Tibial artery (tissue), 4 donors: ENCODE measurements at regions not wholly inside any gene's neighbourhood (a gene's known extent, or its start where the extent isn't known, plus 50 kb on each side); places are given as distances from the start of the nearest gene placed in this dataset.

Experiments used
- DNase-seq, 2 donors: peaks; one replicate each; pipeline ENCODE4 v3.0.0-alpha.2; 2019
- H3K27ac ChIP-seq, 2 donors: fragments of 200-600 bp; sonication (generic) in 1 of 2; 1 replicate in 1 of 2; 2 replicates in 1 of 2; pipeline ENCODE4 v1.5.1; 2018 to 2019; ENCODE audit warnings: mild to moderate bottlenecking in 1 of 2
- H3K27me3 ChIP-seq, 2 donors: fragments of 200-600 bp; sonication (generic) in 1 of 2; one replicate each; pipeline versions ENCODE4 v1.5.1 to v1.6.0; 2016 to 2019
- H3K36me3 ChIP-seq, 3 donors: fragments of 200-600 bp; sonication (generic) in 2 of 3; one replicate each; pipeline ENCODE4 v1.5.1; 2016 to 2019; ENCODE audit warnings: mild to moderate bottlenecking in 2 of 3
- H3K4me1 ChIP-seq, 4 donors: fragments of 200-600 bp; sonication (generic) in 2 of 4; 1 replicate in 3 of 4; 2 replicates in 1 of 4; pipeline ENCODE4 v1.5.1; 2016 to 2019
- H3K4me3 ChIP-seq, 2 donors: fragments of 200-600 bp; sonication (generic) in 1 of 2; 1 replicate in 1 of 2; 2 replicates in 1 of 2; pipeline ENCODE4 v1.5.1; 2018 to 2019; ENCODE audit warnings: mild to moderate bottlenecking in 2 of 2
- H3K9me3 ChIP-seq, 3 donors: fragments of 200-600 bp; sonication (generic) in 1 of 3; one replicate each; pipeline ENCODE4 v1.5.1; 2016 to 2019
- intact Hi-C: fragments of 100-400 bp; cut with DNase I; formaldehyde crosslinking; loops from one replicate; pipeline ENCODE4 v1.15.0; 2023; ENCODE audit warnings: low total_unique reads
- TF ChIP-seq, protein P1 (sequence below), 2 experiments: fragments of 200-600 bp in 1 of 2; fragments of 450-650 bp in 1 of 2; IDR thresholded peaks; one replicate each; pipeline ENCODE4 v1.5.1; 2017 to 2019; ENCODE audit warnings: antibody characterized with exemption in 2 of 2, mild to moderate bottlenecking in 1 of 2, moderate library complexity in 1 of 2

DNA sequence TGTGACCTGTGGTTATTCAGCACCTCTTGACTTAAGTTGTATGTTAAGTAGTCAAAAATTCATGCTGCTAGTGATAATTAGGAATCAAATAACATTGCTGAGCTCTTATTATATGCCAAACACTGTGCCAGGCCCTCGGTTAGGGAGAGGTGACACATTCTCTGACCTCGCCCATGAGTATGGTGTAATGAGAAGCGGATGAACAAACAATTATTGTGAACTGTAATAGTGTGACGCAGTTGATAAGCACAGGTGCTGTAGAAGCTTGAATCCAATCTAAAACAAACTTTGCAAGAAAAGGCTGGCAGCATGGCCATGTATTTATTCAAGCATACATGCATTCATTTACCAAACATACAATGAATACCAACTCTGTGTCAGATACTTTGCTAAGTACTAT lies 303.5 kb upstream of the HS3ST1 start:
- intact Hi-C loops: no loop called here
- Histone ChIP-seq H3K4me1 (no peaks in the 10 kb centered on the region), H3K4me3 (no peak overlapping the region), H3K27me3 (no peaks in the 10 kb centered on the region), H3K36me3 (no peaks in the 10 kb centered on the region), H3K9me3 (no peaks in the 10 kb centered on the region), H3K27ac (no peak overlapping the region)
- no peak for DNase-seq
- TF ChIP-seq, protein P1, sequence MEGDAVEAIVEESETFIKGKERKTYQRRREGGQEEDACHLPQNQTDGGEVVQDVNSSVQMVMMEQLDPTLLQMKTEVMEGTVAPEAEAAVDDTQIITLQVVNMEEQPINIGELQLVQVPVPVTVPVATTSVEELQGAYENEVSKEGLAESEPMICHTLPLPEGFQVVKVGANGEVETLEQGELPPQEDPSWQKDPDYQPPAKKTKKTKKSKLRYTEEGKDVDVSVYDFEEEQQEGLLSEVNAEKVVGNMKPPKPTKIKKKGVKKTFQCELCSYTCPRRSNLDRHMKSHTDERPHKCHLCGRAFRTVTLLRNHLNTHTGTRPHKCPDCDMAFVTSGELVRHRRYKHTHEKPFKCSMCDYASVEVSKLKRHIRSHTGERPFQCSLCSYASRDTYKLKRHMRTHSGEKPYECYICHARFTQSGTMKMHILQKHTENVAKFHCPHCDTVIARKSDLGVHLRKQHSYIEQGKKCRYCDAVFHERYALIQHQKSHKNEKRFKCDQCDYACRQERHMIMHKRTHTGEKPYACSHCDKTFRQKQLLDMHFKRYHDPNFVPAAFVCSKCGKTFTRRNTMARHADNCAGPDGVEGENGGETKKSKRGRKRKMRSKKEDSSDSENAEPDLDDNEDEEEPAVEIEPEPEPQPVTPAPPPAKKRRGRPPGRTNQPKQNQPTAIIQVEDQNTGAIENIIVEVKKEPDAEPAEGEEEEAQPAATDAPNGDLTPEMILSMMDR (IDR thresholded peaks at IDR 0.05): no peak

DNA sequence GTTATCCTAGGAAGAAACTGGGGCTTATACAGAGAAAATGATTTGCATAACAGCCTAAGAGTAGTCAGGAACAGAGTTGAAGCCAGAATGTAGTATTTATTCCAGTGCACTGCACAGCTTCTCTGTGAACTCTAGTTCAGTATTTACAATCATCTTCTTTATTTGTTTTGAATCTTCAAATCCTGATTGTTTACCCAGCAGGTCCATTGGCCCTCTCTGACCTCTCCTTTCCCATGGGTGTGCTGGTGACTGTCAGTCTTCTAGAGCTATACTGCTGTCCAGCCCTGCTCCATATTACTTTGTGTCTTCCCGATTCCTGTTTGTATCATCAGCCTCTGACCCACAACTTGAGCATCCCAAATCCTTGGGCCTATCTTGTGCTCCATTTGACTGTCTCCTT lies 301.9 kb upstream of the HS3ST1 start:
- Histone ChIP-seq H3K27ac (no peak overlapping the region), H3K4me1 (no peaks in the 10 kb centered on the region), H3K36me3 (no peaks in the 10 kb centered on the region), H3K9me3 (no peaks in the 10 kb centered on the region), H3K4me3 (no peak overlapping the region), H3K27me3 (no peaks in the 10 kb centered on the region)
- no peak for DNase-seq
- intact Hi-C loops: no loop called here
- TF ChIP-seq, protein P1 (IDR thresholded peaks at IDR 0.05): no peak

DNA sequence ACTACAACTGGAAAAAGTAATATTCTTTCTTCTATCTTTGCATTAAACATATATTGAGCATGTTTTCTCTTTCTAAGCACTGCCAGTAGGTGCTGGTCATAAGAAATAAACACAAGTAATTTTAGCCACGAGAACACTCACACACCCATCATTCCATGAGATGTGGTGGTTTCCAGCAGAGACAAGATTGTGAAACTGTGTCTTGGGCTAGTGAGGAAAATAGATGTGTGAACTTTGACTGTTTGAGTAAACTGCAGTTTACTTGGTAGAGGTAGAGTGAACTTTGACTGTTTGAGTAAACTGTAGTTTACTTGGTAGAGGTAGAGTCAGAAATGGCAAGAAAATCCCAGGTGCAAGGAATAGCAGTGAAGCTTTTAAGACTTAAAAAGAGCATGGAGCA lies 300.9 kb upstream of the HS3ST1 start:
- H3K27ac ChIP-seq: no peak overlapping the region
- H3K36me3 ChIP-seq: no peaks in the 10 kb centered on the region
- no peak overlapping the region for H3K4me3 ChIP-seq
- H3K4me1 ChIP-seq: no peaks in the 10 kb centered on the region
- intact Hi-C loops: no loop called here
- no peaks in the 10 kb centered on the region for H3K9me3 ChIP-seq
- TF ChIP-seq, protein P1 (IDR thresholded peaks at IDR 0.05): no peak
- no peaks in the 10 kb centered on the region for H3K27me3 ChIP-seq
- DNase-seq: no peak

DNA sequence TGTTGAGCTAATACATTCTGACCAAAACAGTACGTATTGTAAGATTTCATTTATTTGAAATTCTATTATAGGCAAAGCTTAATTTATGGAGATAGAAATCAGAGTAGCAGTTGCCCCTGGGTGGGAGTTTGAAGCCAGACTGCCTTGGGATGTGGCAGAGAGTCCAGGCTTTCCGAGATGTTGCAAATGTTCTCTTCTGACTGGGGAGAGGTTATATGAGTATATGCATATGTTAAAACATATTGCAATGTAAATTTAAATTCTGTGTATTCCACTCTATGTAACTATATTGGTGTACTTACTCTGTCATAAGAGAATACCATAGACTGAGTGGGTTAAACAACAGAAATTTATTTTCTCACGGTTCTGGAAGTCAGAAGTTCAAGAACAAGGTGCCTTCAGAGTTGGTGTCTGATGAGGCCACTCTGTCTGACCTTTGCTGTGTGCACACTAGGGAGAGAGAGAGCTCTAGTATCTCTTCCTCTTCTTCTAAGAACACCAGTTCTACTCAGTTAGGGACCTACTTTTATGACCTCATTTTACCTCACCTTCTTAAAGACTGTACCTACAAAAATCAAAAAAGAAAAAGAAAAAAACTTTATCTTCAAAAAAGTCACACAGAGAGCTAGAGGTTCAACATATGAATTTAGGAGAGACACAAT lies 299.3 kb upstream of the HS3ST1 start:
- no peak overlapping the region for H3K27ac ChIP-seq
- no peaks in the 10 kb centered on the region for H3K4me1 ChIP-seq
- no peak overlapping the region for H3K4me3 ChIP-seq
- no peak for DNase-seq
- H3K36me3 ChIP-seq: no peaks in the 10 kb centered on the region
- H3K27me3 ChIP-seq: no peaks in the 10 kb centered on the region
- H3K9me3 ChIP-seq: no peaks in the 10 kb centered on the region
- intact Hi-C loops: no loop called here
- TF ChIP-seq, protein P1 (IDR thresholded peaks at IDR 0.05): no peak

DNA sequence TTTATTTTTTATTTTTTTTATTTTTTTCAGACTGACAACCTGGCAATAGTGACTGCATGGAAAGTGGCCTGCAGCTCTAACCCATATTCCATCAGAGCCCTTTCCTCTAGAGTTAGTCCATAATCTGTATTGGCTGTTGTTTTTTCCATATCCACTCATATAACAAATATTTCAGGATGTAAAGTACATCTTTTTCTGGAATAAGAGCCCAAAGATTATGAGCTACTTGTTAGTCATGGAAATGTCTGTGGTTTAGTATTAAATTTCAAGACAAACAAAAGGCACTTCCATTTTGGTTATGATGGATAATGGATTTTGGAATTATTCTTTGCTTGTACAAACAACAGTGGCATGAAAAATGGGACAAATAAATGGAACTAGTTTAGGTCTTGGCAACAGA lies 296.0 kb upstream of the HS3ST1 start:
- Histone ChIP-seq H3K27me3 (no peaks in the 10 kb centered on the region), H3K4me3 (no peak overlapping the region), H3K4me1 (no peaks in the 10 kb centered on the region), H3K9me3 (no peaks in the 10 kb centered on the region), H3K36me3 (no peaks in the 10 kb centered on the region), H3K27ac (no peak overlapping the region)
- TF ChIP-seq, protein P1 (IDR thresholded peaks at IDR 0.05): no peak
- intact Hi-C loops: no loop called here
- no peak for DNase-seq

DNA sequence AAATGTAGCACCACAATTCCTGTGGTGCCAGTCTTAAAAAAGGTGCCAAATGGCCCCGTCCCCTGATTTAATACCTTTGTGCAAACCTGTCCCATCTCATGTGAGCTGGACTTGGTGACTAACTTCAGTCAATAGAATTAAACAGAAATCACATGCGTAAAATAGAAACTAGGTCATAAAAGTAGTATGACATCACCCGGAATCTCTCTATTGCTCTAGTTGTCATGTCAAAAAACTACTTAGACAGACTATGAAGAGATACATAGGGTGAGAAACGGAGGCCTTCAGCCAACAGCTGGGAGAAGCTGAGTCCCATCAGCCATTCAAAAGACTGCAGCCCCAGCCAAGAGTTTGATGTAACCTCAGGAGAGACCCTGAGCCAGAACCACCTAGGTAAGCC lies 293.5 kb upstream of the HS3ST1 start:
- Histone ChIP-seq H3K27me3 (no peaks in the 10 kb centered on the region), H3K4me3 (no peak overlapping the region), H3K36me3 (no peaks in the 10 kb centered on the region), H3K27ac (no peak overlapping the region), H3K9me3 (no peaks in the 10 kb centered on the region), H3K4me1 (no peaks in the 10 kb centered on the region)
- no peak for DNase-seq
- intact Hi-C loops: no loop called here
- TF ChIP-seq, protein P1 (IDR thresholded peaks at IDR 0.05): no peak
